ENCODE measurements at regions not wholly inside any gene's neighbourhood (a gene's known extent, or its start where the extent isn't known, plus 50 kb on each side); places are given as distances from the start of the nearest gene placed in this dataset.

- DNase-seq = no peak
These were observed 83.6 kb upstream of the BARX2 start for GRCh38 chr11:129292092-129292491.

DNA sequence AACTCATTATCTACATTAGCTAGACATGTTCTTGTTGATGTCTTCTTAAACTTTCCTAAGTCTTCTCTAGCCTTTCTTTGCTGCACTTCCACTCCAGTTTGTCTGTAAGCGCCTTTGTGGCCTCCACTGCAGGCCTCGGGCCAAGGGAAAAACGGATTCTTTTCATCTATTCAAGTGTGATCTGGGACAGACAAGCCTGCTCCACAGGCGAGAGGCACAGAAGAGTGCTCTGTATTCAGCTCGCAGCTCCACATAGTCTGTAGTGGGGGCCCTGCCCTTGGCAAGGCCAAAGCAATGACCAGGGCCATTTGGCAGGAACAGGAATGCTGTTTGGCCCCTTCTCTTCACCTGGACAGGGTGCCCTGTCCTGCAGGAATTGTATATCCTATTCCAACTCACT lies 84.1 kb upstream of the BARX2 start:
- DNase-seq = no peak

- no peak for DNase-seq
These were observed 84.7 kb upstream of the BARX2 start for GRCh38 chr11:129290966-129291365.

DNA sequence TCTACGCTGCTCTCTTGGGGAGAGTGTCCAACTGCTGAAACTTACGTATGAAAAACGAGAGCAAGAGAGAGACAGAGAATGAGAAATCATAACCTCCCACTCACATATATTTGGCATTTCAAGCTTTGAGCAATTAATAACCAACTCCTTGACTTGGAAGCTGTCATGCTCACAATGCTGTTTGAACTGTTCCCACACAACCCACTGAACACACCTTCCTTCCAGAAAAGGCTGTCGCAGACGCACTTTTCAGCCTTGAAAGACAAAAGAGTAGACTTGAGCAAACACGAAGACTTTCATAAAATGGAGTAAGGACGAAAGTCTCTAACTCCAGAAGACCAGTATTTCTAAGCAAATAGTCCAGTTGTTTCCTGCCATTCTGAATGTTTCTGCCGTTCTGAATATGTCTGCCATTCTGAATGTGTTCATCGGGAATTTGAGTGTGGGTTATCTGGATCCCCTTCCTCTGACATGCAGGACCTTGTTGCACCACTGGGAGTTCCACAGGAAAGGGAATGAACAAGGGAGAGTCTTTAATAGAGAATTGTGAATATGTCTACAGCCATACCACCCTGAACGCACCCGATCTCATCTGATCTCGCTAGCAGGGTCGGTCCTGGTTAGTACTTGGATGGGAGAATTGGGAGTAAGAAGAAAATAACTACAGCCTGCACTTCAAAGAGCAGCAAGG lies 86.2 kb upstream of the BARX2 start:
- no peak for DNase-seq

- DNase-seq = no peak
These were observed 87.7 kb upstream of the BARX2 start for GRCh38 chr11:129287920-129288319.

- DNase-seq = no peak
These were observed 88.8 kb upstream of the BARX2 start for GRCh38 chr11:129286813-129287212.

- no peak for DNase-seq
These were observed 90.3 kb upstream of the BARX2 start for GRCh38 chr11:129285402-129285786.

- no peak for DNase-seq
These were observed 91.0 kb upstream of the ARHGAP32 start for GRCh38 chr11:129283141-129283540.

DNA sequence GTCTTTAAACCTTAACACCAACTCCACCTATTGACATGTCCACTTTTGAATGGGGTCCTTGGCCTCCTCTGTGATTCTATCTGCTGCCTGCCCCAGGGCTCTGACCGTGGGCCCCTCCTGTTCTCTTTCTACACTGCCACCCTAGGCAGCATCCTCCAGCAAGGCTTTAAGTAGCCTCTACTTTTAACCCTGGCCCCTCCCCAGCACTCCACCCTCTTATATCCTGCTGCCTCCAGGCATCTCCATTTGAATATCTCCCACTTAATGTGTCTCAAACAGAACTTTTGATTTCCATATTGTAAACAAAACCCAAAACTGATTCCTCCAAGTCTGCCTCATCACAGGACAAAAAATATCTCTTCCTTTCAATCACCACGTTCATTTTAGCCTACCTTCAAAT lies 90.5 kb upstream of the ARHGAP32 start:
- DNase-seq = no peak

GRCh38 chr11:129281471-129282415 lies 89.6 kb upstream of the ARHGAP32 start:
- DNase-seq = no peak

- DNase-seq = no peak
These were observed 88.1 kb upstream of the ARHGAP32 start for GRCh38 chr11:129280027-129280811.

DNA sequence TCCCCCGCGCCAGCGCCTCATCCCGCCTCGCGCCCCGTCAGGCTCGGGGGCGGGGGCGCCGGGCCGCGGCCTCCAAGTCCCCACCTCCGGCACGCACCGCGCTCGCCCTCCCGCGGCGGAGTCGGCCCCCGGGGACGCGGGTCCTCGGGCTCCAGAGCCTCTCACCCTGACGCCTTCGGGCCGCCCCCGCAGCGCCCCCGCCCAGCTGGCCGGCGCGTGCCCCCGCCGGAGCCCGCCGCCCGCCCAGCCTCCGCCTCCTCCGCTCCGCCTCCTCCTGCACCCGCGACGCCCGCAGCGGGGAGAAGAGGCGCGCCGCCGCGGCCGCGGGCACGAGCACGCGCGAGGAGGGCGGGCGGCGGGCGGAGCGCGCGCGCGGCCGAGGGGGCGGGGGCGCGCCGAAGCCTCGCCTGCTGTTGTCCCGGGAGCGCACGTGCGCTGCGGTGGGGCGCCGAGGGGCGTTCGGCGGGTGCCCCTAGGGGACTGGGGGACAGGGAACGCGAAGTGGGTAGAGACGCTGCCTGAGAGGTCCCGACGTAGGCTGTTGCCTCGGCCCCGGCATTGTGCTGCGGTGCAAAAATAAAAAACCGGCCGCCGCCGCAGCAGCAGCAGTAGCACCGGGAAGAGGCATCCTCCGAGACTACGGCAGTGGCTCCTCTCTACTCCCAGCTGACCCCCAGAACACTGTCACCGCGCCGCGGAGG lies 87.4 kb upstream of the ARHGAP32 start:
- DNase-seq = peak; percentile 75 to 83

DNA sequence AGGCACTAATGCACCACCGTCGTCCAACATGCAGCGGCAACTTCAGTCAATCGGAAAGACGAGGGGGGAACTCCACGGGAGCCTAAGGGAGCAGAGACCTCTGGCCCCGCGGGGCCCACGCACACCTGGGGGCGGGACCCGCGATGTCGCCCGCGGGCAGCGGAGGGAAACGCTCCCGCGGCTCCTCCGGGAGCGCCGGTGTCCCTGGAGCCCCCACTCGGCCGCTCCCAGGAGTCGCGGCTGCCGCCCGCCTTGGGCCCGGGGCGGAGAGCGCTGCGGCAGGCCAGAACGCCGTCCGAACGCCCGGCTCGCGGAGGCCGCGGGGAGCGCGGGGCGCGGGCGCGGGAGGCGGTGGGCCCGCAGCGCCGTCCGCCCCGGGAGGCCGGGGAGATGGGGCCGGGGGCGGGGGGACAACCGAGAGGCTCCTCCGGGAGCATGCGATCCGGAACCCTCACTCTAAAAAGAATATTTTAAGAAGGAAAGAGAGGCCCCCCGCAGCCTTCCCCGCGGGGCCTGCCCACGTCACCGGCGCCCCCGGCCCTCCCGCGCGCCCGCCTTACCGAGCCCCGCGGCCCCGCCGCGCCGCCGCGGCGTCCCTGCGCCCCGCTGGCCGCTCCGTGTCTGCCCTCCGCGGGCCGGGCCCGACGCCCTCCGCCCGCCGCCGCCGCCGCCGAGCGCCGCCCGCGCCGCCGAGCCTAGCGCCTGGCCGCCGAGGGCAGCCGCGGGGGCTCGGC lies 86.6 kb upstream of the ARHGAP32 start:
- no peak for DNase-seq

DNA sequence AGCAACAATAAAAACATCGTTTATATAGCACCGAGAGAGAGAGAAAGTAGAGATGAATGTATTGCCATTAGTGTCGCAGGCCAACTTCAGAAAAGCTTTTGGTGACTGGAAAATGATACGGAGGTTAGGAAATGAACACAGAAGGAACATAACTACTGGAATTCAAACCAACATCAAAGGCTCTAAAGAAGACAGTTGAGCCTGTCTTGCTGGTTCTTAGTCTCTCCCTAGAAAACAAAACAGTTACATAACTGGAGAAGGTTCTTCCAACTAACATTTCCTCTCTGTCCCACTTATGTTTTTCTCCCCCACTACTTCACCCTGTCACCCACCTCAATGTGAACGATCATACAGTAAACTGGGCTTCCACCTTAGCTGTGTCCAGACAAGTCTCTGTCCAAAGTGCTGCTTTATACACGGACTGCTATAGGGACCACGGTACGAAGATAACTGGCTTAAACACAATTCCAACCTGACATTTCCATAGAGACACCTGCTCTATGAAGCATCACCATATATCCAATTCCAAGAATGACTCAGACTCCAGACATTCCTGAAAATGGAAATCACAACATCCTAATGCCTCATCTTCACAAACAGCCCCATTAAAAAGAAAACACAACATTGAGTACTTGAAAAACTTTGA lies 85.2 kb upstream of the ARHGAP32 start:
- DNase-seq = no peak

- DNase-seq = no peak
These were observed 83.7 kb upstream of the ARHGAP32 start for GRCh38 chr11:129275828-129276227.

GRCh38 chr11:129273944-129274711 lies 82.0 kb upstream of the ARHGAP32 start:
- no peak for DNase-seq

DNA sequence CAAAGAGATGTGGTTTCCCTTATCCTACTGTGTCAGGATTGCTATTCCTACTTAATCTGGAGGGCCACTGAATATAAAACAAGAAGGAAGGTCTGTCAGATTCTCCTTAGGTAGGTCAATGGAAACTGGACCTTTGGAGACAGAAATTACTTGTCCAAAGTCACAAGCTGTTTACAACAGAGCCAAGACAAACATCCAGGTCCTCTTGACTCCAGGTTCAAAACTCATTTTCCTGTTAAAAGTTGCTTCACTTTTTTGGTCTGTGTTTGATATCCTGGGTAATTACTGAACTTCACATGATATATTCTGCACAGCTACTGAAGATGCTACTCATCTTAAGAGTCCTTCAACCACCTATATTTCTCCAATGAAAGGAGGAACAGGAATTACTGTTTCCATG lies 81.2 kb upstream of the ARHGAP32 start:
- DNase-seq = no peak

- DNase-seq = no peak
These were observed 78.9 kb upstream of the ARHGAP32 start for GRCh38 chr11:129271030-129271429.

- no peak for DNase-seq
These were observed 78.3 kb upstream of the ARHGAP32 start for GRCh38 chr11:129270446-129270845.

DNA sequence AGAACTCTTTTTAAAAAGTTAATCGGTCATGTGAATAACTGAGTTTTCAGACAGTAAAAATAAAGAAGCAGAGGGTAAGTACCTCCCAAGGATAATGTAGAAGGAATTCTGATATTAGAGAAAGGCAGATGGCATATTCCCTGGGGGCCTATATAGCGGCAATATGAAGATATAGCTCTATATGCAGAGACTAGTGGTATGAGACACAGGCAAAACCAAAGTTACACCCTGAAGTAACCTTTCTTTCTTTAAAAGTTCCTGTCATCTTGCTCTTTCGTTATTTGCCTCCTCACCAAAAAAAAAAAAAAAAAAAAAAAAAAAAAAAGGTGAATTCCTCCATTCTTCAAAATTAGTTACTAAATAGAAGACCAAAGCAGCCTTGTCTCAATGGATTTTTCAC lies 76.2 kb upstream of the ARHGAP32 start:
- DNase-seq = no peak
